Stimulated activated CD4-positive, alpha-beta T cell treated with anti-CD3 and anti-CD28 coated beads, Interleukin-1b, Interleukin-23, amount 100 ng/mL, for 1 hour (primary cell): ENCODE measurements at regions not wholly inside any gene's neighbourhood (a gene's known extent, or its start where the extent isn't known, plus 50 kb on each side); places are given as distances from the start of the nearest gene placed in this dataset.

ENCODE experiments used
- DNase-seq, 2 donors: peaks; one replicate each; pipeline ENCODE4 v3.0.0-alpha.2; 2020; ENCODE audit warnings: low read depth in 2 of 2

- DNase-seq, result no peak
Observed at GRCh38 chr7:22586786-22587140, 86.8 kb upstream of the STEAP1B start.

- DNase-seq, result no peak
Observed at GRCh38 chr7:22586101-22586785, 86.3 kb upstream of the STEAP1B start.

- DNase-seq, result no peak
Observed at GRCh38 chr7:22584179-22584578, 84.2 kb upstream of the STEAP1B start.

GRCh38 chr7:22582863-22583622 is 83.1 kb upstream of the STEAP1B start:
- no peak for DNase-seq

GRCh38 chr7:22581099-22581498 is 81.1 kb upstream of the STEAP1B start:
- DNase-seq, result no peak

GRCh38 chr7:22579961-22580360 is 80.0 kb upstream of the STEAP1B start:
- DNase-seq, result no peak

- no peak for DNase-seq
Observed at GRCh38 chr7:22578007-22578733, 78.2 kb upstream of the STEAP1B start.

GRCh38 chr7:22577470-22578001 is 77.5 kb upstream of the STEAP1B start:
- DNase-seq, result no peak

GRCh38 chr7:22576612-22577469 is 76.9 kb upstream of the STEAP1B start:
- no peak for DNase-seq

- no peak for DNase-seq
Observed at GRCh38 chr7:22574754-22575520, 74.9 kb upstream of the STEAP1B start.

GRCh38 chr7:22572937-22573336 is 72.9 kb upstream of the STEAP1B start:
- DNase-seq, result no peak

- DNase-seq, result no peak
Observed at GRCh38 chr7:22572292-22572691, 72.3 kb upstream of the STEAP1B start.

GRCh38 chr7:22571766-22572165 is 71.8 kb upstream of the STEAP1B start:
- DNase-seq, result no peak

GRCh38 chr7:22569586-22570321 is 69.8 kb upstream of the STEAP1B start:
- no peak for DNase-seq

- DNase-seq, result no peak
Observed at GRCh38 chr7:22566592-22566991, 66.6 kb upstream of the STEAP1B start.

- DNase-seq, result no peak
Observed at GRCh38 chr7:22566176-22566575, 66.2 kb upstream of the STEAP1B start.

- DNase-seq, result no peak
Observed at GRCh38 chr7:22565315-22565811, 65.4 kb upstream of the STEAP1B start.

- no peak for DNase-seq
Observed at GRCh38 chr7:22564511-22565045, 64.6 kb upstream of the STEAP1B start.

- DNase-seq, result no peak
Observed at GRCh38 chr7:22563621-22564241, 63.7 kb upstream of the STEAP1B start.
